ENCODE measurements at regions not wholly inside any gene's neighbourhood (a gene's known extent, or its start where the extent isn't known, plus 50 kb on each side); places are given as distances from the start of the nearest gene placed in this dataset.

DNA sequence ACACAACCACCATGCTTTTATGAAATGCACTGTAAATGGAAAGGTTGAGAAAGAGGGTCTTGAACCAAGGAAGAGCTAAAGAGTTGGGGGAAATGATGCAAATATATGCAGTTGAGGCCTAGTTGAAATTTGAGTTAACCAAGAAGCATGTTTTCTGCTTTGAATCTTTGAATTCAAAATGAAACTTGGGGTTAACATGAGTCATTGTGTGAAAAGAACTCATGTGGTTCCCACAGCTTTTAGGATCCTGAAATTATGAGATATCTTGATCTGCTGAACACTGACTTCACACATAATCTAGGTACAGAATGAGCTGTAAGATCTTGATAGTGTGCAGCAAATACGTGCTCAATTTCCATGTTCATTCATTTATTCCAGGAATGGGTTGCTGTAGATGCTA is 422.9 kb upstream of the TRIB2 start:
- TF ChIP-seq, protein P1, sequence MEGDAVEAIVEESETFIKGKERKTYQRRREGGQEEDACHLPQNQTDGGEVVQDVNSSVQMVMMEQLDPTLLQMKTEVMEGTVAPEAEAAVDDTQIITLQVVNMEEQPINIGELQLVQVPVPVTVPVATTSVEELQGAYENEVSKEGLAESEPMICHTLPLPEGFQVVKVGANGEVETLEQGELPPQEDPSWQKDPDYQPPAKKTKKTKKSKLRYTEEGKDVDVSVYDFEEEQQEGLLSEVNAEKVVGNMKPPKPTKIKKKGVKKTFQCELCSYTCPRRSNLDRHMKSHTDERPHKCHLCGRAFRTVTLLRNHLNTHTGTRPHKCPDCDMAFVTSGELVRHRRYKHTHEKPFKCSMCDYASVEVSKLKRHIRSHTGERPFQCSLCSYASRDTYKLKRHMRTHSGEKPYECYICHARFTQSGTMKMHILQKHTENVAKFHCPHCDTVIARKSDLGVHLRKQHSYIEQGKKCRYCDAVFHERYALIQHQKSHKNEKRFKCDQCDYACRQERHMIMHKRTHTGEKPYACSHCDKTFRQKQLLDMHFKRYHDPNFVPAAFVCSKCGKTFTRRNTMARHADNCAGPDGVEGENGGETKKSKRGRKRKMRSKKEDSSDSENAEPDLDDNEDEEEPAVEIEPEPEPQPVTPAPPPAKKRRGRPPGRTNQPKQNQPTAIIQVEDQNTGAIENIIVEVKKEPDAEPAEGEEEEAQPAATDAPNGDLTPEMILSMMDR (IDR thresholded peaks at IDR 0.05): no peak
- no peak for TF ChIP-seq POLR2A (IDR thresholded peaks at IDR 0.05)
